Limb (tissue), 2 donors: ENCODE measurements at regions not wholly inside any gene's neighbourhood (a gene's known extent, or its start where the extent isn't known, plus 50 kb on each side); places are given as distances from the start of the nearest gene placed in this dataset.

Source experiments
- DNase-seq, 2 donors: peaks; one replicate each; pipeline ENCODE4 v3.0.0-alpha.2; 2016; ENCODE audit errors: extremely low spot score in 2 of 2

- DNase-seq: no peak
Observed at GRCh38 chr3:22585504-22585903, 617.6 kb upstream of the UBE2E2 start.

GRCh38 chr3:22585911-22586310 is 617.2 kb upstream of the UBE2E2 start:
- DNase-seq: no peak

GRCh38 chr3:22587446-22587845 is 615.7 kb upstream of the UBE2E2 start:
- DNase-seq: no peak

- no peak for DNase-seq
Observed at GRCh38 chr3:22593638-22594037, 609.5 kb upstream of the UBE2E2 start.

- no peak for DNase-seq
Observed at GRCh38 chr3:22594990-22595389, 608.1 kb upstream of the UBE2E2 start.

- no peak for DNase-seq
Observed at GRCh38 chr3:22606461-22606860, 596.7 kb upstream of the UBE2E2 start.

- no peak for DNase-seq
Observed at GRCh38 chr3:22606938-22607337, 596.2 kb upstream of the UBE2E2 start.

GRCh38 chr3:22608093-22608492 is 595.0 kb upstream of the UBE2E2 start:
- DNase-seq: no peak

- DNase-seq: no peak
Observed at GRCh38 chr3:22608721-22609120, 594.4 kb upstream of the UBE2E2 start.

- DNase-seq: no peak
Observed at GRCh38 chr3:22609139-22609538, 594.0 kb upstream of the UBE2E2 start.

GRCh38 chr3:22612927-22613326 is 590.2 kb upstream of the UBE2E2 start:
- no peak for DNase-seq

- DNase-seq: no peak
Observed at GRCh38 chr3:22615790-22616189, 587.3 kb upstream of the UBE2E2 start.

- no peak for DNase-seq
Observed at GRCh38 chr3:22617372-22617771, 585.8 kb upstream of the UBE2E2 start.

- DNase-seq: no peak
Observed at GRCh38 chr3:22620498-22620897, 582.6 kb upstream of the UBE2E2 start.

- no peak for DNase-seq
Observed at GRCh38 chr3:22621205-22621809, 581.8 kb upstream of the UBE2E2 start.

- DNase-seq: no peak
Observed at GRCh38 chr3:22627993-22628499, 575.1 kb upstream of the UBE2E2 start.

GRCh38 chr3:22632536-22632935 is 570.6 kb upstream of the UBE2E2 start:
- DNase-seq: no peak

- DNase-seq: no peak
Observed at GRCh38 chr3:22634433-22634832, 568.7 kb upstream of the UBE2E2 start.

GRCh38 chr3:22659651-22660475 is 543.3 kb upstream of the UBE2E2 start:
- DNase-seq: no peak

- no peak for DNase-seq
Observed at GRCh38 chr3:22660606-22661005, 542.5 kb upstream of the UBE2E2 start.

- DNase-seq: no peak
Observed at GRCh38 chr3:22661121-22661700, 541.9 kb upstream of the UBE2E2 start.

GRCh38 chr3:22665528-22665927 is 537.6 kb upstream of the UBE2E2 start:
- no peak for DNase-seq

- no peak for DNase-seq
Observed at GRCh38 chr3:22666736-22667135, 536.4 kb upstream of the UBE2E2 start.
